ENCODE measurements at regions not wholly inside any gene's neighbourhood (a gene's known extent, or its start where the extent isn't known, plus 50 kb on each side); places are given as distances from the start of the nearest gene placed in this dataset.
"Not testable (repeated sequence)": the region's sequence is repeated elsewhere in the genome, so short reads cannot be mapped to it uniquely, and the experiment has no call there.

GRCh38 chr5:84961193-84961592 lies 576.5 kb upstream of the EDIL3 start:
- no peak for DNase-seq (ENCODE audit: low read depth)

GRCh38 chr5:84961903-84962302 lies 577.2 kb upstream of the EDIL3 start:
- no peak for DNase-seq (ENCODE audit: low read depth)

GRCh38 chr5:84983093-84983492 lies 598.4 kb upstream of the EDIL3 start:
- no peak for DNase-seq (ENCODE audit: low read depth)

- DNase-seq (ENCODE audit: low read depth), result no peak
Observed at GRCh38 chr5:84985148-84985547, 600.5 kb upstream of the EDIL3 start.

GRCh38 chr5:84986688-84987087 lies 602.0 kb upstream of the EDIL3 start:
- DNase-seq (ENCODE audit: low read depth), result no peak

GRCh38 chr5:85000671-85001070 lies 616.0 kb upstream of the EDIL3 start:
- DNase-seq (ENCODE audit: low read depth), result no peak

GRCh38 chr5:85002026-85002425 lies 617.3 kb upstream of the EDIL3 start:
- DNase-seq (ENCODE audit: low read depth), result not testable (repeated sequence)

- DNase-seq (ENCODE audit: low read depth), result no peak
Observed at GRCh38 chr5:85010014-85010562, 625.4 kb upstream of the EDIL3 start.

GRCh38 chr5:85017261-85017660 lies 632.6 kb upstream of the EDIL3 start:
- no peak for DNase-seq (ENCODE audit: low read depth)

- no peak for DNase-seq (ENCODE audit: low read depth)
Observed at GRCh38 chr5:85030316-85031084, 645.8 kb upstream of the EDIL3 start.

- DNase-seq (ENCODE audit: low read depth), result peak; percentile 4
Observed at GRCh38 chr5:85049020-85049419, 664.3 kb upstream of the EDIL3 start.

GRCh38 chr5:85052826-85053225 lies 668.1 kb upstream of the EDIL3 start:
- no peak for DNase-seq (ENCODE audit: low read depth)

- no peak for DNase-seq (ENCODE audit: low read depth)
Observed at GRCh38 chr5:85069659-85070640, 685.3 kb upstream of the EDIL3 start.

GRCh38 chr5:85077581-85077980 lies 692.9 kb upstream of the EDIL3 start:
- DNase-seq (ENCODE audit: low read depth), result no peak

- DNase-seq (ENCODE audit: low read depth), result no peak
Observed at GRCh38 chr5:85096421-85096820, 711.7 kb upstream of the EDIL3 start.

GRCh38 chr5:85108471-85108870 lies 723.8 kb upstream of the EDIL3 start:
- DNase-seq (ENCODE audit: low read depth), result no peak

- no peak for DNase-seq (ENCODE audit: low read depth)
Observed at GRCh38 chr5:85109616-85110015, 724.9 kb upstream of the EDIL3 start.

GRCh38 chr5:85132269-85132668 lies 747.6 kb upstream of the EDIL3 start:
- no peak for DNase-seq (ENCODE audit: low read depth)

GRCh38 chr5:85140471-85140870 lies 755.8 kb upstream of the EDIL3 start:
- DNase-seq (ENCODE audit: low read depth), result no peak

- DNase-seq (ENCODE audit: low read depth), result no peak
Observed at GRCh38 chr5:85143138-85143537, 758.5 kb upstream of the EDIL3 start.

GRCh38 chr5:85148701-85149100 lies 764.0 kb upstream of the EDIL3 start:
- no peak for DNase-seq (ENCODE audit: low read depth)

GRCh38 chr5:85159395-85159794 lies 774.7 kb upstream of the EDIL3 start:
- DNase-seq (ENCODE audit: low read depth), result no peak

GRCh38 chr5:85168474-85168873 lies 783.8 kb upstream of the EDIL3 start:
- no peak for DNase-seq (ENCODE audit: low read depth)

Measured in CMK (cell line).